WTC11 (cell line): ENCODE measurements at regions not wholly inside any gene's neighbourhood (a gene's known extent, or its start where the extent isn't known, plus 50 kb on each side); places are given as distances from the start of the nearest gene placed in this dataset.

Experiments
- ATAC-seq: fragments of 200-7000 bp; cut with Tn5 transposase; 2 replicates; pipeline ENCODE4 v1.10.0; 2021; ENCODE audit warnings: mild to moderate bottlenecking, moderate library complexity
- CTCF ChIA-PET: fragments of 300-600 bp; sonication (Branson Sonifier 250); formaldehyde crosslinking; loops from one replicate; lab custom pipeline; 2021; ENCODE audit warnings: antibody characterized with exemption; lab: Charles Lee
- POLR2A ChIA-PET: fragments of 350-600 bp; sonication (Branson Sonifier 250); formaldehyde crosslinking; loops from one replicate; lab custom pipeline; 2021; ENCODE audit warnings: antibody characterized with exemption; lab: Charles Lee
- DNase-seq: peaks from one replicate; pipeline ENCODE4 v3.0.0; 2021; ENCODE audit warnings: low spot score
- H3K27ac Mint-ChIP-seq: 2 replicates; pipeline ENCODE4 v1.8.0; 2021; ENCODE audit warnings: mixed read lengths
- H3K27me3 Mint-ChIP-seq: 2 replicates; pipeline ENCODE4 v1.8.0; 2021; ENCODE audit warnings: low read depth, mild to moderate bottlenecking, moderate library complexity, mixed read lengths
- H3K36me3 Mint-ChIP-seq: 2 replicates; pipeline ENCODE4 v1.8.0; 2021; ENCODE audit warnings: mixed read lengths
- H3K4me1 Mint-ChIP-seq: 2 replicates; pipeline ENCODE4 v1.8.0; 2022; ENCODE audit warnings: mixed read lengths
- H3K4me3 Mint-ChIP-seq: 2 replicates; pipeline ENCODE4 v1.8.0; 2021; ENCODE audit warnings: mild to moderate bottlenecking, moderate library complexity, mixed read lengths
- H3K9me3 Mint-ChIP-seq: 2 replicates; pipeline ENCODE4 v1.8.0; 2021; ENCODE audit warnings: mixed read lengths
- ATF1 ChIP-seq: sonication (generic); formaldehyde crosslinking; IDR thresholded peaks from 2 replicates; pipeline ENCODE4 v1.8.1; 2023; ENCODE audit warnings: mild to moderate bottlenecking, moderate library complexity, missing genetic modification reagents
- E2F1 ChIP-seq: sonication (generic); formaldehyde crosslinking; IDR thresholded peaks from 2 replicates; pipeline ENCODE4 v1.8.0; 2022; ENCODE audit warnings: mild to moderate bottlenecking, missing genetic modification reagents
- E2F5 ChIP-seq: sonication (generic); formaldehyde crosslinking; IDR thresholded peaks from 2 replicates; pipeline ENCODE4 v1.8.1; 2022; ENCODE audit warnings: mild to moderate bottlenecking, moderate library complexity, missing genetic modification reagents
- GTF2I ChIP-seq: fragments of 250-450 bp; sonication (Bioruptor Pico); conservative IDR thresholded peaks from 2 replicates; pipeline ENCODE4 v1.4.0; 2021; ENCODE audit warnings: mild to moderate bottlenecking
- HMGXB4 ChIP-seq: sonication (generic); formaldehyde crosslinking; IDR thresholded peaks from 2 replicates; pipeline ENCODE4 v1.8.1; 2023; ENCODE audit warnings: mild to moderate bottlenecking, moderate library complexity, missing genetic modification reagents
- MAX ChIP-seq: sonication (generic); formaldehyde crosslinking; IDR thresholded peaks from 2 replicates; pipeline ENCODE4 v1.8.0; 2022; ENCODE audit warnings: mild to moderate bottlenecking, missing genetic modification reagents
- MLX ChIP-seq: sonication (generic); formaldehyde crosslinking; IDR thresholded peaks from 2 replicates; pipeline ENCODE4 v1.8.1; 2023; ENCODE audit warnings: mild to moderate bottlenecking, missing genetic modification reagents, moderate library complexity
- MXD4 ChIP-seq: fragments of 250-450 bp; sonication (Bioruptor Pico); IDR thresholded peaks from 2 replicates; pipeline ENCODE4 v1.8.0; 2021; ENCODE audit warnings: mild to moderate bottlenecking, moderate library complexity, borderline replicate concordance
- PRDM15 ChIP-seq: sonication (generic); formaldehyde crosslinking; IDR thresholded peaks from 2 replicates; pipeline ENCODE4 v1.8.0; 2022; ENCODE audit warnings: missing genetic modification reagents
- RELA ChIP-seq: sonication (generic); formaldehyde crosslinking; IDR thresholded peaks from 2 replicates; pipeline ENCODE4 v1.8.1; 2022; ENCODE audit warnings: missing genetic modification reagents, mild to moderate bottlenecking, borderline replicate concordance
- ZNF232 ChIP-seq: sonication (generic); formaldehyde crosslinking; IDR thresholded peaks from 2 replicates; pipeline ENCODE4 v1.8.0; 2022; ENCODE audit warnings: mild to moderate bottlenecking, missing genetic modification reagents
- ZNF281 ChIP-seq: sonication (generic); formaldehyde crosslinking; IDR thresholded peaks from 2 replicates; pipeline ENCODE4 v1.8.0; 2023; ENCODE audit warnings: mild to moderate bottlenecking, missing genetic modification reagents
- ZNF317 ChIP-seq: sonication (generic); formaldehyde crosslinking; IDR thresholded peaks from 2 replicates; pipeline ENCODE4 v1.8.1; 2023; ENCODE audit warnings: low read depth, mild to moderate bottlenecking, moderate library complexity, missing genetic modification reagents, borderline replicate concordance
- ZNF671 ChIP-seq: fragments of 250-450 bp; sonication (Bioruptor Pico); IDR thresholded peaks from 2 replicates; pipeline ENCODE4 v1.8.0; 2021; ENCODE audit warnings: mild to moderate bottlenecking
- ZSCAN18 ChIP-seq: fragments of 250-450 bp; sonication (Bioruptor Pico); IDR thresholded peaks from 2 replicates; pipeline ENCODE4 v2.1.2; 2022; ENCODE audit warnings: mild to moderate bottlenecking, moderate library complexity

GRCh38 chr1:224506141-224506814 is 71.7 kb upstream of the WDR26 start:
- Mint-ChIP-seq H3K4me1 (peaks cover 63% of the 10 kb centered on the region), H3K27ac (peak overlapping the region; percentile 73), H3K4me3 (no peak overlapping the region), H3K27me3 (no peaks in the 10 kb centered on the region; the same call in 1 of the 2 replicates), H3K9me3 (no peaks in the 10 kb centered on the region), H3K36me3 (no peaks in the 10 kb centered on the region)
- POLR2A ChIA-PET: no interaction called here
- DNase-seq (no peak), ATAC-seq (no peak)
- no peak for TF ChIP-seq GTF2I (CRISPR knock-in tag)
- TF ChIP-seq MAX (CRISPR knock-in tag): 0 out of 2 replicates have a peak, but pooled peaks have one; percentile 29
- TF ChIP-seq ZNF317: 0 out of 2 replicates have a peak, but pooled peaks have one; percentile 74
- CTCF ChIA-PET: interaction anchor here (0.6 to 1.3 kb wide), 4 partner anchors 43 to 416 kb away, joined by 3 to 7 read pairs (median 4); no protein-coding TSS in a partner anchor

- CTCF ChIA-PET: interaction anchor here (0.7 kb wide), 1 partner anchor 415 kb away, joined by 3 read pairs; no protein-coding TSS in a partner anchor
- Mint-ChIP-seq H3K27ac (no peak overlapping the region), H3K36me3 (no peaks in the 10 kb centered on the region), H3K4me1 (peaks cover 48% of the 10 kb centered on the region), H3K4me3 (no peak overlapping the region), H3K27me3 (no peaks in the 10 kb centered on the region; the same call in 1 of the 2 replicates), H3K9me3 (no peaks in the 10 kb centered on the region)
- ATAC-seq (no peak), DNase-seq (no peak)
- TF ChIP-seq ZNF671 (no peak), ZNF232 (CRISPR knock-in tag) (no peak), ZSCAN18 (CRISPR knock-in tag) (no peak)
- POLR2A ChIA-PET: no interaction called here
Measured at GRCh38 chr1:224507771-224508523, 73.3 kb upstream of the WDR26 start.

- ATAC-seq (no peak), DNase-seq (no peak)
- H3K27me3 Mint-ChIP-seq: no peaks in the 10 kb centered on the region; the same call in 1 of the 2 replicates
- ChIA-PET CTCF (interaction anchor here (1.8 kb wide), 1 partner anchor 413 kb away, joined by 13 read pairs; no protein-coding TSS in a partner anchor), POLR2A (no interaction called here)
- no peaks in the 10 kb centered on the region for H3K9me3 Mint-ChIP-seq
- H3K4me3 Mint-ChIP-seq: no peak overlapping the region
- H3K36me3 Mint-ChIP-seq: no peaks in the 10 kb centered on the region
- H3K4me1 Mint-ChIP-seq: peaks cover 37% of the 10 kb centered on the region
- H3K27ac Mint-ChIP-seq: no peak overlapping the region
- TF ChIP-seq E2F5 (CRISPR knock-in tag) (no peak), RELA (CRISPR knock-in tag) (no peak), MXD4 (CRISPR knock-in tag) (no peak), PRDM15 (no peak), ZNF671 (no peak), ATF1 (CRISPR knock-in tag) (no peak), MLX (CRISPR knock-in tag) (no peak), E2F1 (CRISPR knock-in tag) (no peak), ZNF281 (no peak), HMGXB4 (CRISPR knock-in tag) (no peak), GTF2I (CRISPR knock-in tag) (no peak)
Measured at GRCh38 chr1:224509907-224510306, 75.3 kb upstream of the WDR26 start.
